Mesothelial cell of epicardium (in vitro differentiated cells): ENCODE measurements at regions not wholly inside any gene's neighbourhood (a gene's known extent, or its start where the extent isn't known, plus 50 kb on each side); places are given as distances from the start of the nearest gene placed in this dataset.

Experiments
- DNase-seq, 2 experiments: peaks; one replicate each; pipeline ENCODE4 v3.0.0; 2021; ENCODE audit warnings: low spot score in 2 of 2; ENCODE audit not compliant: unreplicated experiment in 2 of 2
- H3K27ac Mint-ChIP-seq: 2 replicates; pipeline ENCODE4 v1.8.0; 2021; ENCODE audit warnings: mixed read lengths
- H3K27me3 Mint-ChIP-seq: 2 replicates; pipeline ENCODE4 v1.8.0; 2021; ENCODE audit warnings: low read depth, mixed read lengths
- H3K36me3 Mint-ChIP-seq: 2 replicates; pipeline ENCODE4 v1.8.0; 2021; ENCODE audit warnings: mixed read lengths
- H3K4me1 Mint-ChIP-seq: 2 replicates; pipeline ENCODE4 v1.8.0; 2021; ENCODE audit warnings: mixed read lengths
- H3K4me3 Mint-ChIP-seq: 2 replicates; pipeline ENCODE4 v1.8.0; 2021; ENCODE audit warnings: mild to moderate bottlenecking, moderate library complexity, mixed read lengths
- H3K9me3 Mint-ChIP-seq: 2 replicates; pipeline ENCODE4 v1.8.0; 2021; ENCODE audit warnings: mixed read lengths
- TF ChIP-seq, protein P1 (sequence below): fragments of 200-600 bp; sonication (generic); IDR thresholded peaks from one replicate; pipeline ENCODE4 v1.5.0; 2021; ENCODE audit warnings: antibody characterized with exemption; ENCODE audit not compliant: unreplicated experiment

- peaks cover 44% of the 10 kb centered on the region for H3K27me3 Mint-ChIP-seq
- no peaks in the 10 kb centered on the region for H3K4me1 Mint-ChIP-seq
- TF ChIP-seq, protein P1, sequence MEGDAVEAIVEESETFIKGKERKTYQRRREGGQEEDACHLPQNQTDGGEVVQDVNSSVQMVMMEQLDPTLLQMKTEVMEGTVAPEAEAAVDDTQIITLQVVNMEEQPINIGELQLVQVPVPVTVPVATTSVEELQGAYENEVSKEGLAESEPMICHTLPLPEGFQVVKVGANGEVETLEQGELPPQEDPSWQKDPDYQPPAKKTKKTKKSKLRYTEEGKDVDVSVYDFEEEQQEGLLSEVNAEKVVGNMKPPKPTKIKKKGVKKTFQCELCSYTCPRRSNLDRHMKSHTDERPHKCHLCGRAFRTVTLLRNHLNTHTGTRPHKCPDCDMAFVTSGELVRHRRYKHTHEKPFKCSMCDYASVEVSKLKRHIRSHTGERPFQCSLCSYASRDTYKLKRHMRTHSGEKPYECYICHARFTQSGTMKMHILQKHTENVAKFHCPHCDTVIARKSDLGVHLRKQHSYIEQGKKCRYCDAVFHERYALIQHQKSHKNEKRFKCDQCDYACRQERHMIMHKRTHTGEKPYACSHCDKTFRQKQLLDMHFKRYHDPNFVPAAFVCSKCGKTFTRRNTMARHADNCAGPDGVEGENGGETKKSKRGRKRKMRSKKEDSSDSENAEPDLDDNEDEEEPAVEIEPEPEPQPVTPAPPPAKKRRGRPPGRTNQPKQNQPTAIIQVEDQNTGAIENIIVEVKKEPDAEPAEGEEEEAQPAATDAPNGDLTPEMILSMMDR: no peak
- H3K36me3 Mint-ChIP-seq: no peaks in the 10 kb centered on the region
- no peak overlapping the region for H3K27ac Mint-ChIP-seq
- DNase-seq: no peak
- H3K9me3 Mint-ChIP-seq: peaks cover 20% of the 10 kb centered on the region
- H3K4me3 Mint-ChIP-seq: no peak overlapping the region
Observed at GRCh38 chr1:29845910-29846309, 609.6 kb downstream of the PTPRU start.

- Mint-ChIP-seq H3K36me3 (no peaks in the 10 kb centered on the region), H3K27me3 (peaks cover 28% of the 10 kb centered on the region), H3K27ac (no peak overlapping the region), H3K4me1 (no peaks in the 10 kb centered on the region), H3K4me3 (no peak overlapping the region), H3K9me3 (peaks cover 20% of the 10 kb centered on the region)
- TF ChIP-seq, protein P1: no peak
- no peak for DNase-seq
Observed at GRCh38 chr1:29842130-29842529, 605.8 kb downstream of the PTPRU start.

DNA sequence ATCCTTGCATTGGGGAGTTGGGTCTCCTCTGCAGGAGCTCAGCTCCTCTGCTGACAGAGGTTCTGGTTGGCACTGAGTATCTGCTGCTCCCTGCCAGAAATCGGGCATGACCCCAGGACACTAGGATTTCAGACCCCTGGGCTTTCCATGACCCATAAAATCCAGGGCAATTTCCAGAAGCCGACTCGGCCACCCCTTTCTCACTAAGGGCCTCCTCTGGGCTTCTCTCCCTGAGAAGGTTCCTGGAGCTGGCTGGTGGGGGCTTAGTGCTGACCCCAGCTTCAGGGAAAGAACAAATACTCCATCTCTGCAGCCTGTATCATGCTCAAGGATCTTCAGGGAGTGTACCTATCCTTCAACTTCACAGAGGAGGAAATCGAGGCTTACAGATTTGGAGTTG, 603.4 kb downstream of the PTPRU start:
- DNase-seq: no peak
- TF ChIP-seq, protein P1: no peak
- no peaks in the 10 kb centered on the region for H3K36me3 Mint-ChIP-seq
- peaks cover 26% of the 10 kb centered on the region for H3K27me3 Mint-ChIP-seq
- no peaks in the 10 kb centered on the region for H3K4me1 Mint-ChIP-seq
- no peak overlapping the region for H3K27ac Mint-ChIP-seq
- peaks cover 20% of the 10 kb centered on the region for H3K9me3 Mint-ChIP-seq
- H3K4me3 Mint-ChIP-seq: no peak overlapping the region

DNA sequence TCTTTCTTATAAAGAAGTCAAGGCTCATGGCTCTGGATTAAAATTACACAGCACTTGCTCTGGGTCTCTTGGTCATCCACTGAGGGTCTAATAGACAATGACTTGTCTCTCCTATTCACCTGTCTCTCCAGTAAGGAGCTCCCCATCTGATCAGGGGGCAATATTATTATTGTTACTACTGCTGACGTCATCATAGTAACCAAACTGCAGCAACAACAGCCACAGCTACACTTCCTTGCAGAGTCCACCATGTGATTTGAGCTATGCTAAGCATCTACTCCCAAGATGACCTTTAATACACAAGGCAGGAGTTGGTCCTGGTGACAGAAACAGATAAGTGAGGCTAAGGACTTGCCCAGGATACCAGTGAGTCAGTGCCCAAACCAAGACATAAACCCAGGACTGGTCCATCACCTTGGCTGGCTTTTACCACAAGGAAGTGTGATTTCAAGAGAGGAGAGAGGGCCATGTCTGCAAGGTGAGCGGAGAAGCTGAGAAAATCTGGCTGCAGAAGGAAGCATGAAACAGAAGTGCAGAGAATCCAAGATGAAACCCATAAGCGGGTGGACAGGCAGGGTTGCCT, 602.5 kb downstream of the PTPRU start:
- TF ChIP-seq, protein P1: no peak
- Mint-ChIP-seq H3K4me3 (no peak overlapping the region), H3K36me3 (no peaks in the 10 kb centered on the region), H3K9me3 (peaks cover 20% of the 10 kb centered on the region), H3K27me3 (peaks cover 23% of the 10 kb centered on the region), H3K27ac (no peak overlapping the region), H3K4me1 (no peaks in the 10 kb centered on the region)
- no peak for DNase-seq

DNA sequence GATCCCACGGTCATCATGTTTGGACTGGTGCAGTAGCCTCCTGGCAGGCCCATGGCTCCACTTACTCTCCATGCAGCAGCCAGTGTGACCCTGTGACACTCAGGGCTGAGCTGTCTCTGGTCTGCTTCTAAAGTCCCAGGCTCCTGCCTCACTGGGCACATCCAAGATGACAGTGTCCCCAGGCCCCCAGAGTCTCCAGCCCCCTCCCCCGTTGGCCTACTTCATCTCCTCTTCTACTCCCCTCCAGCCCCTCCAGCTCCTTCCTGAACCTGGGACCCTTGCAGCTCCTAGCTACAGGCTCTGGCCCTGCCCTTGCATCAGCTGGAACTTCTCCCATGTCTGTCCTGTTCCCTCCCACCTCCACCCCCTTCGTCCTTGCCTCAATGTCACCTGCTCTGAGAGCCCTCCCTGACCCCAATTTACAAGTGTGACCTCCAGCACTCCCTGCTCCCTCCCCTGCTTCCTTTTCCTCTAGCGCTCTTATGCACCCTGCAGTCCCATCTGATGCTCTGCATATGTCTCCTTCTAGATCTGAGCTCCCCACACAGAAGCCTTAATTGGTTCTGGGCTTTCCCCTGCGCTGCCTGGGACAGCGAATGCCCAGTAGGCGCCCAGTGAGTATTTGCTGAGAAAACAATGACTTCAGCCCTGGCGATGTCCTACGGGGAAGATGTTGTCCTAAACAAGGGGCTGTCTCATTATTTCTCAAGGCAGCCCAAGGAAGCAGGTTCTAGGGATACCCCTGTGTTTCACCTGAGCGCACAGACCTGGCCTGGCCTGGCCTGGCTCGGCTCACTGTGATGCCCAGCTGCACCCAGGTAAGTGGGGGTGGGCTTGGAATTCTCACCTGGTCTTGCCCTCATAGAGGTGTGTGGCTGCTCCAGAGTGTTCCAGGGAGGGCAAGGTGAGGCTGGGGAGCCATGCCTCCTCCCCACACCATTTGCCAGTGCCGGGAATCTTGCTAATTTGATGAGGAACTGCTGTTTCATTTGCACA, 600.6 kb downstream of the PTPRU start:
- Mint-ChIP-seq H3K36me3 (no peaks in the 10 kb centered on the region), H3K4me3 (no peak overlapping the region), H3K4me1 (no peaks in the 10 kb centered on the region), H3K27me3 (peaks cover 26% of the 10 kb centered on the region), H3K27ac (no peak overlapping the region), H3K9me3 (peaks cover 10% of the 10 kb centered on the region)
- no peak for DNase-seq
- TF ChIP-seq, protein P1: no peak
